Liver (tissue), 8 donors: ENCODE measurements at regions not wholly inside any gene's neighbourhood (a gene's known extent, or its start where the extent isn't known, plus 50 kb on each side); places are given as distances from the start of the nearest gene placed in this dataset.

Source experiments
- DNase-seq: peaks from one replicate; pipeline ENCODE4 v3.0.0-alpha.2; 2017; ENCODE audit warnings: low spot score
- H3K27ac ChIP-seq, 2 donors: one replicate each; pipeline ENCODE4 v1.7.0; 2013; ENCODE audit warnings: inconsistent platforms in 2 of 2, low read length in 2 of 2, control low read depth in 1 of 2, low read depth in 1 of 2, mild to moderate bottlenecking in 1 of 2
- H3K27me3 ChIP-seq, 4 donors: one replicate each; pipeline versions ENCODE4 v1.6.1 to v1.7.0; 2013; ENCODE audit warnings: low read length in 3 of 4, inconsistent platforms in 1 of 4, mild to moderate bottlenecking in 1 of 4, moderate library complexity in 1 of 4; ENCODE audit not compliant: control insufficient read depth in 4 of 4, insufficient read depth in 4 of 4
- H3K36me3 ChIP-seq, 4 donors: one replicate each; pipeline versions ENCODE4 v1.6.1 to v1.7.0; 2013; ENCODE audit warnings: low read length in 3 of 4, mild to moderate bottlenecking in 3 of 4, low read depth in 1 of 4, moderate library complexity in 1 of 4; ENCODE audit not compliant: control insufficient read depth in 4 of 4, insufficient read depth in 3 of 4
- H3K4me1 ChIP-seq, 4 donors: one replicate each; pipeline versions ENCODE4 v1.6.1 to v1.7.0; 2013; ENCODE audit warnings: low read length in 3 of 4, mild to moderate bottlenecking in 3 of 4, moderate library complexity in 1 of 4; ENCODE audit not compliant: control insufficient read depth in 4 of 4, insufficient read depth in 4 of 4
- H3K4me3 ChIP-seq, 3 donors: one replicate each; pipeline versions ENCODE4 v1.6.1 to v1.7.0; 2013; ENCODE audit warnings: low read length in 3 of 3, control low read depth in 1 of 3, low read depth in 1 of 3, mild to moderate bottlenecking in 1 of 3
- H3K9ac ChIP-seq, 2 donors: one replicate each; pipeline ENCODE4 v1.7.0; 2013; ENCODE audit warnings: low read length in 2 of 2, mild to moderate bottlenecking in 2 of 2, moderate library complexity in 2 of 2, control low read depth in 1 of 2, low read depth in 1 of 2
- H3K9me3 ChIP-seq, 4 donors: one replicate each; pipeline versions ENCODE4 v1.6.1 to v1.7.0; 2013; ENCODE audit warnings: low read length in 3 of 4; ENCODE audit not compliant: control insufficient read depth in 4 of 4
- CTCF ChIP-seq: fragments of 150-350 bp; IDR thresholded peaks from 2 replicates; pipeline ENCODE4 v1.5.1; 2017; ENCODE audit warnings: improper control_type of control experiment, low read depth, low read length; ENCODE audit not compliant: missing input control
- EGR1 ChIP-seq, 2 donors: IDR thresholded peaks; 2 replicates each; pipeline ENCODE4 v1.6.1; 2016 to 2018; ENCODE audit warnings: antibody characterized with exemption in 2 of 2, low read depth in 2 of 2
- FOXA1 ChIP-seq: IDR thresholded peaks from 2 replicates; pipeline ENCODE4 v1.6.1; 2016; ENCODE audit warnings: antibody characterized with exemption
- FOXA2 ChIP-seq: IDR thresholded peaks from 2 replicates; pipeline ENCODE4 v1.6.1; 2016; ENCODE audit warnings: antibody characterized with exemption
- HNF4A ChIP-seq, 2 donors: conservative IDR thresholded peaks; 2 replicates each; pipeline ENCODE4 v1.6.1; 2016; ENCODE audit warnings: antibody characterized with exemption in 2 of 2, mild to moderate bottlenecking in 2 of 2
- HNF4G ChIP-seq: IDR thresholded peaks from 2 replicates; pipeline ENCODE4 v1.6.1; 2016; ENCODE audit warnings: antibody characterized with exemption
- JUND ChIP-seq, 2 donors: IDR thresholded peaks; 2 replicates each; pipeline ENCODE4 v1.6.1; 2016; ENCODE audit warnings: antibody characterized with exemption in 2 of 2
- MAX ChIP-seq: IDR thresholded peaks from 2 replicates; pipeline ENCODE4 v1.6.1; 2016; ENCODE audit warnings: antibody characterized with exemption
- NR2F2 ChIP-seq: IDR thresholded peaks from 2 replicates; pipeline ENCODE4 v1.6.1; 2016; ENCODE audit warnings: antibody characterized with exemption
- RAD21 ChIP-seq, 2 donors: IDR thresholded peaks; 2 replicates each; pipeline ENCODE4 v1.6.1; 2016; ENCODE audit warnings: antibody characterized with exemption in 2 of 2, mild to moderate bottlenecking in 2 of 2
- REST ChIP-seq: IDR thresholded peaks from 2 replicates; pipeline ENCODE4 v1.6.1; 2016; ENCODE audit warnings: antibody characterized with exemption, mild to moderate bottlenecking
- RXRA ChIP-seq, 2 donors: IDR thresholded peaks; 2 replicates each; pipeline ENCODE4 v1.6.1; 2017 to 2018; ENCODE audit warnings: antibody characterized with exemption in 2 of 2, mild to moderate bottlenecking in 1 of 2
- SP1 ChIP-seq: IDR thresholded peaks from 2 replicates; pipeline ENCODE4 v1.6.1; 2018; ENCODE audit warnings: antibody characterized with exemption, mild to moderate bottlenecking
- TAF1 ChIP-seq: conservative IDR thresholded peaks from 2 replicates; pipeline ENCODE4 v1.6.1; 2016; ENCODE audit warnings: antibody characterized with exemption, mild to moderate bottlenecking
- YY1 ChIP-seq: IDR thresholded peaks from 2 replicates; pipeline ENCODE4 v1.6.1; 2016; ENCODE audit warnings: antibody characterized with exemption, mild to moderate bottlenecking
- ZBTB33 ChIP-seq: IDR thresholded peaks from 2 replicates; pipeline ENCODE4 v1.6.1; 2016; ENCODE audit warnings: antibody characterized with exemption
- WGBS: extraction: QIAGEN DNeasy Blood & Tissue Kit; methylation state at CpG from one replicate; pipeline ENCODE4 v1.1.7; 2013; 5-methylcytosine and 5-hydroxymethylcytosine counted together
- TF ChIP-seq, protein P1 (sequence below): IDR thresholded peaks from 2 replicates; pipeline ENCODE4 v1.6.1; 2016; ENCODE audit warnings: antibody characterized with exemption
- donor health status: healthy.
- donor health status: healthy.
- donor health status: healthy.
- donor health status: healthy.
- donor health status: healthy.

GRCh38 chr7:88363249-88363648 is 56.6 kb upstream of the STEAP4 start:
- TF ChIP-seq RAD21 (IDR thresholded peaks at IDR 0.05) (no peak), JUND (IDR thresholded peaks at IDR 0.05) (no peak), HNF4A (conservative IDR thresholded peaks at IDR 0.05) (no peak), FOXA2 (no peak), FOXA1 (no peak), TAF1 (no peak), RXRA (IDR thresholded peaks at IDR 0.05) (no peak), EGR1 (IDR thresholded peaks at IDR 0.05; ENCODE audit: low read depth in 2 of 2) (no peak), NR2F2 (no peak), SP1 (no peak), ZBTB33 (no peak), REST (no peak)
- TF ChIP-seq, protein P1, sequence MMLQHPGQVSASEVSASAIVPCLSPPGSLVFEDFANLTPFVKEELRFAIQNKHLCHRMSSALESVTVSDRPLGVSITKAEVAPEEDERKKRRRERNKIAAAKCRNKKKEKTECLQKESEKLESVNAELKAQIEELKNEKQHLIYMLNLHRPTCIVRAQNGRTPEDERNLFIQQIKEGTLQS, result no peak
- H3K27me3 ChIP-seq, result no peaks in the 10 kb centered on the region

DNA sequence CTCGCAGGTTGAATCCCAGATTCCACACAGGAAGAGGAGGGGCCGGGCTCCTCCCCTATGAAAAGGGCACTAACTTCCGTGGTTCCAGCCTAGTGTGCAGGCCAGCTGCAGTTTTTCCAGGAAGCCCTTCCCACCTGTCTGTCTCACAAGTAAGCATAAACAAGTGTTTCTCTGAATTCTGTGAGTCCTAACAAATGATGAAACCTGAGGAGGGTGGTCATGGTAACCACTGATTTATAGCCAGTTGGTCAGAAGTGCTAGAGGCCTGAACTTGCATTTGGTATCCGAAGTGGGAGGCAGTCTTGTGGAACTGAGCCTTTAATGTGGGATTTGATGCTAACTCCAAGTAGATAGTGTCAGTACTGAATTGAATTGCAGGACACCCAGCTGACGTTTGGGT is 54.7 kb upstream of the STEAP4 start:
- 80% methylated on average over 5 of the region's 5 CpGs for WGBS

More at GRCh38 chr7:88363249-88363648, 56.6 kb upstream of the STEAP4 start:
- Histone ChIP-seq H3K9ac (no peak overlapping the region), H3K27ac (no peak overlapping the region), H3K4me3 (no peak overlapping the region), H3K36me3 (no peaks in the 10 kb centered on the region), H3K4me1 (peaks cover 0 to 6% (median under 1%) of the 10 kb centered on the region in 4 donors), H3K9me3 (peaks cover 0 to 2% (median 0%) of the 10 kb centered on the region in 4 donors)
- WGBS, result 94% methylated on average over 7 of the region's 7 CpGs
- DNase-seq, result no peak

More for the DNA sequence above, 54.7 kb upstream of the STEAP4 start:
- H3K9ac ChIP-seq, result no peak overlapping the region
- H3K27me3 ChIP-seq, result no peaks in the 10 kb centered on the region
- no peak overlapping the region for H3K27ac ChIP-seq
- DNase-seq, result no peak
- no peaks in the 10 kb centered on the region for H3K36me3 ChIP-seq
- TF ChIP-seq HNF4G (no peak), FOXA1 (no peak), RXRA (IDR thresholded peaks at IDR 0.05) (no peak), CTCF (no peak), SP1 (no peak), NR2F2 (no peak), YY1 (no peak), MAX (no peak), FOXA2 (no peak), EGR1 (IDR thresholded peaks at IDR 0.05; ENCODE audit: low read depth in 2 of 2) (no peak), REST (no peak), TAF1 (no peak), HNF4A (conservative IDR thresholded peaks at IDR 0.05) (no peak), ZBTB33 (no peak), RAD21 (IDR thresholded peaks at IDR 0.05) (no peak)
- H3K4me3 ChIP-seq, result no peak overlapping the region
- peaks cover 0 to 16% (median 9%) of the 10 kb centered on the region in 4 donors for H3K4me1 ChIP-seq
- peaks cover 0 to 2% (median 0%) of the 10 kb centered on the region in 4 donors for H3K9me3 ChIP-seq
